ENCODE measurements at regions not wholly inside any gene's neighbourhood (a gene's known extent, or its start where the extent isn't known, plus 50 kb on each side); places are given as distances from the start of the nearest gene placed in this dataset.
"Not testable (repeated sequence)": the region's sequence is repeated elsewhere in the genome, so short reads cannot be mapped to it uniquely, and the experiment has no call there.

DNA sequence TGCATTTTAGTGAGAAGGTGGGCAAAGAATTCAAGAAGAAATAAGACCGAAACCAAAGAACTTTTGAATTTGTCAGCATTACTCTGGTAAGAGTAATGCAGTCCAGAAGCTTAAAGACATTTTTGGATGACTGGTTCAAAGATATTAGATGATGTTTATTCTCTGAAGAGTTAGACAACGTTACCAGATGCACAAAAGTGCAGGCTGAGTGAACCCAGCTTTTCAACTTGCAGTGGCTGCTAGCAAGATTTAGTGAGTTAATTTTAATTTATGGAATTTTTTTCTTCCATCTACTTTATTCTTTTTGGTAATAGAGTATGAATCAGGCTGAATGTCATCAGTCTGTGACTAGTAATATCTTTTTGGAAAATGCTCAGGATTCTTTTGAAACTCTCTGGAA is 267.3 kb upstream of the AZI2 start:
- Mint-ChIP-seq H3K9me3 (peaks cover 3% of the 10 kb centered on the region), H3K36me3 (ENCODE audit: low read depth) (no peaks in the 10 kb centered on the region), H3K4me3 (no peak overlapping the region), H3K27ac (no peak overlapping the region), H3K4me1 (no peaks in the 10 kb centered on the region), H3K27me3 (no peaks in the 10 kb centered on the region)
- no peak for DNase-seq
- CTCF ChIA-PET, result no interaction called here
- intact Hi-C loops (cut with micrococcal nuclease), result no loop called here
- POLR2A ChIA-PET, result no interaction called here
- ATAC-seq (ENCODE audit: low read depth), result no peak
- TF ChIP-seq, protein P1, sequence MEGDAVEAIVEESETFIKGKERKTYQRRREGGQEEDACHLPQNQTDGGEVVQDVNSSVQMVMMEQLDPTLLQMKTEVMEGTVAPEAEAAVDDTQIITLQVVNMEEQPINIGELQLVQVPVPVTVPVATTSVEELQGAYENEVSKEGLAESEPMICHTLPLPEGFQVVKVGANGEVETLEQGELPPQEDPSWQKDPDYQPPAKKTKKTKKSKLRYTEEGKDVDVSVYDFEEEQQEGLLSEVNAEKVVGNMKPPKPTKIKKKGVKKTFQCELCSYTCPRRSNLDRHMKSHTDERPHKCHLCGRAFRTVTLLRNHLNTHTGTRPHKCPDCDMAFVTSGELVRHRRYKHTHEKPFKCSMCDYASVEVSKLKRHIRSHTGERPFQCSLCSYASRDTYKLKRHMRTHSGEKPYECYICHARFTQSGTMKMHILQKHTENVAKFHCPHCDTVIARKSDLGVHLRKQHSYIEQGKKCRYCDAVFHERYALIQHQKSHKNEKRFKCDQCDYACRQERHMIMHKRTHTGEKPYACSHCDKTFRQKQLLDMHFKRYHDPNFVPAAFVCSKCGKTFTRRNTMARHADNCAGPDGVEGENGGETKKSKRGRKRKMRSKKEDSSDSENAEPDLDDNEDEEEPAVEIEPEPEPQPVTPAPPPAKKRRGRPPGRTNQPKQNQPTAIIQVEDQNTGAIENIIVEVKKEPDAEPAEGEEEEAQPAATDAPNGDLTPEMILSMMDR (IDR thresholded peaks at IDR 0.05), result no peak

DNA sequence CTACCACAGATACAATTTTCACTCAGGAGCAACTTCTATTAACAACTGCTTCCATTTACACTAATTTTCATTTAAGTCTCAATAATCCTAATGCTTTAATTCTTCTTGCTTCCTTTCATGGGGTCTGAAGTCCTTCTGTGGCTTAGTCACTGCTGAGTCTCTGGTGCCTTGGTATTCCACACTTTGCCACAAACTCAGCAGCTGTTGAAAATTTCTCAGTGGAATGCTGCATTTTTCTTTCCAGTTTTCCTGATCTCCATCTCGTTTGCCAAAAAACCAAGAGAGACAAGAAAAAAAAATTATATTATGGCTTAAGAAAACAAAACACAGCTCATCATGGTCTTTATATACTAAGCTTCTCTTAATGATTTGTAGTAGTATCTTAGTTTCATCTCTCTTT is 269.2 kb upstream of the AZI2 start:
- no peaks in the 10 kb centered on the region for H3K36me3 Mint-ChIP-seq (ENCODE audit: low read depth)
- no peak overlapping the region for H3K27ac Mint-ChIP-seq
- POLR2A ChIA-PET, result no interaction called here
- no peak for DNase-seq
- TF ChIP-seq, protein P1 (IDR thresholded peaks at IDR 0.05), result no peak
- no peak for ATAC-seq (ENCODE audit: low read depth)
- no peak overlapping the region for H3K4me3 Mint-ChIP-seq
- CTCF ChIA-PET, result no interaction called here
- no peaks in the 10 kb centered on the region for H3K4me1 Mint-ChIP-seq
- H3K27me3 Mint-ChIP-seq, result no peaks in the 10 kb centered on the region
- intact Hi-C loops (cut with micrococcal nuclease), result no loop called here
- peaks cover 3% of the 10 kb centered on the region for H3K9me3 Mint-ChIP-seq

DNA sequence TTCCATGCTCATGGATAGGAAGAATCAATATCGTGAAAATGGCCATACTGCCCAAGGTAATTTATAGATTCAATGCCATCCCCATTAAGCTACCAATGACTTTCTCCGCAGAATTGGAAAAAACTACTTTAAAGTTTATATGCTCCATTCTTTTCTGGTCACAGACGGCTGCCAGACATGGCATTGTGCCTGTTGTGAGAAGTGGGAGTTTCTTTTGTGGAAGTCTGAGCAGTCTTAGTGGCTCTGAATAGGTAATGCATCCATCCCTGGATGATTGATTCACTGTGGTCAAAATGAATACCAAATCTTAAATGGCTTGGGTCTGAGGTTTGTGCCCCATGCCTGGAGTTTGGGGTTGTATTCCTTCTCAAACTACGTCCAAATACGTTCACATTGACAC is 274.5 kb upstream of the AZI2 start:
- POLR2A ChIA-PET, result no interaction called here
- no peak for ATAC-seq (ENCODE audit: low read depth)
- Mint-ChIP-seq H3K36me3 (ENCODE audit: low read depth) (no peaks in the 10 kb centered on the region), H3K9me3 (peaks cover 5% of the 10 kb centered on the region), H3K4me1 (no peaks in the 10 kb centered on the region), H3K27ac (no peak overlapping the region), H3K27me3 (no peaks in the 10 kb centered on the region), H3K4me3 (no peak overlapping the region)
- intact Hi-C loops (cut with micrococcal nuclease), result no loop called here
- TF ChIP-seq, protein P1 (IDR thresholded peaks at IDR 0.05), result no peak
- no peak for DNase-seq
- CTCF ChIA-PET, result no interaction called here

DNA sequence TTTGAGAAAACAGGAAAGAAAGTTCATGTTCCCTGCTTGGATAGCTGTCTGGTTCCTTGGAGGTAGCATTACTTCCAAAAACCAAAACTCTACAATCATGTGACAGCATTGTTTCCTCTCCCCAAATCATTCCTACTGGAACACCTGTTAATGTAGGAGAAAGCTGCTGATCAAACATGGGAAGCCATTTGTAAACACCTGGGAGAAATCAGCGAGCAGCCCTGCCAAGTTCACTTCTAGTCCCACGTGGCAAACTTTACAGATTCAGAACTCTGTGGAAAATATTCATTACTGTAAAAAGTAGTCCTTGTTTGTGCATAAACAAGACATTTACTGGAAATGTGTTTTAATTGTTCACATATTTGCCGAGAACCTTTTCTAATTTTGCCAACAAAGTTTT is 275.5 kb upstream of the AZI2 start:
- Mint-ChIP-seq H3K36me3 (ENCODE audit: low read depth) (no peaks in the 10 kb centered on the region), H3K27me3 (no peaks in the 10 kb centered on the region), H3K4me1 (no peaks in the 10 kb centered on the region), H3K27ac (no peak overlapping the region), H3K9me3 (peaks cover 5% of the 10 kb centered on the region), H3K4me3 (no peak overlapping the region)
- no peak for ATAC-seq (ENCODE audit: low read depth)
- TF ChIP-seq, protein P1 (IDR thresholded peaks at IDR 0.05), result no peak
- ChIA-PET CTCF (no interaction called here), POLR2A (no interaction called here)
- intact Hi-C loops (cut with micrococcal nuclease), result no loop called here
- DNase-seq, result no peak

DNA sequence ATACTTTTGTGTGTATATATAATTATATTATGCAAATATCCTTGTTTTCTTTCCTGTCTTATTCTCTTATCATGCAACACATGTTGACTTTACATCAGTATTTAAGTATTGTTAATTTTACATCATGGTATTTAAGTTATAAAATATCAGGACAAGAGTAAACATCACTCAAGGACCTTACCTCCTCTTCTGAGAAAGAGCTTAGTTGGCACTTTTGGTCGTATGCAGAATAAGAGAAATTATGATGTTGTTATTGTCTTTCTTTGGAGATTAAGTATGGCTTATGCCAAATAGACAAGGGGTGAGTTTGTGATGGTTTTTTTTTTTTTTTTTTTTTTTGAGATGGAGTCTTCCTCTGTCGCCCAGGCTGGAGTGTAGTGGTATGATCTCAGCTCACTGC is 279.2 kb upstream of the AZI2 start:
- POLR2A ChIA-PET, result not testable (repeated sequence)

DNA sequence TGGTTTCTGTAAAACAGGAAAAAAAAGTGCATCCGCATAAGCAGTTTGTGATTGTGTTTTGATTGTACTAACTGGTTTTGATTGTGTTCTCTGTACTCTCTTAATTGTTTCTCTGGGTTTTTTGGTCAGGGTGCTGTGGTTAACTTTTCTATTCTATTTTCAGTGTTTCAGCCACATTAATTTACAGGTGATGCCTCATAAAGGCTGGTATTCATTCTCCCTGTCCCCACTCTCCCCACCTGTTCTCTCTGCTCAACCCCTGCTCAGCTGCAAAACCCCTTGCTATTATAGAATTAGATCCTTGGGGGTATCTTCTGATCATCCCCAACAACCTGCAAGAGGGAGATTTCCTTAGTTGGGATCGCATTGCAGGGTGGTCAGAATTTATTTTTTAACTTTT is 285.4 kb upstream of the AZI2 start:
- H3K4me1 Mint-ChIP-seq, result no peaks in the 10 kb centered on the region
- ATAC-seq (ENCODE audit: low read depth), result no peak
- no peak for DNase-seq
- intact Hi-C loops (cut with micrococcal nuclease), result no loop called here
- no peak overlapping the region for H3K4me3 Mint-ChIP-seq
- TF ChIP-seq, protein P1 (IDR thresholded peaks at IDR 0.05), result no peak
- ChIA-PET POLR2A (no interaction called here), CTCF (no interaction called here)
- H3K9me3 Mint-ChIP-seq, result peaks cover 2% of the 10 kb centered on the region
- no peak overlapping the region for H3K27ac Mint-ChIP-seq
- H3K27me3 Mint-ChIP-seq, result no peaks in the 10 kb centered on the region
- no peaks in the 10 kb centered on the region for H3K36me3 Mint-ChIP-seq (ENCODE audit: low read depth)

More for the DNA sequence above, 279.2 kb upstream of the AZI2 start:
- H3K9me3 Mint-ChIP-seq; ATAC-seq (ENCODE audit: low read depth); H3K4me3 Mint-ChIP-seq; H3K27ac Mint-ChIP-seq; intact Hi-C loops (cut with micrococcal nuclease); H3K36me3 Mint-ChIP-seq (ENCODE audit: low read depth); H3K4me1 Mint-ChIP-seq; CTCF ChIA-PET; H3K27me3 Mint-ChIP-seq; DNase-seq: not testable (repeated sequence)
